ENCODE measurements at regions not wholly inside any gene's neighbourhood (a gene's known extent, or its start where the extent isn't known, plus 50 kb on each side); places are given as distances from the start of the nearest gene placed in this dataset.
"Not testable (repeated sequence)": the region's sequence is repeated elsewhere in the genome, so short reads cannot be mapped to it uniquely, and the experiment has no call there.

DNA sequence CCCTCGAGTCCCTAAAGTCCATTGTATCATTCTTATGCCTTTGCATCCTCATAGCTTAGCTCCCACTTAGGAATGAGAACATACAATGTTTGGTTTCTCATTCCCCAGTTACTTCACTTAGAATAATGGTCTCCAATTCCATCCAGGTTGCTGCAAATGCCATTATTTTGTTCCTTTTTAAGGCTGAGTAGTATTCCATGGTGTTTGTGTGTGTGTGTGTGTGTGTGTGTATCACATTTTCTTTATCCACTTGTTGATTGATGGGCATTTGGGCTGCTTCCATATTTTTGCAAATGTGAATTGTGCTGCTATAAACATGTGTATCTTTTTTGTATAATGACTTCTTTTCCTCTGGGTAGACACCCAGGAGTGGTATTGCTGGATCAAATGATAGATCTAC lies 59.5 kb upstream of the PITX1 start:
- H3K27ac Mint-ChIP-seq; H3K36me3 Mint-ChIP-seq (ENCODE audit: insufficient read depth); H3K4me3 Mint-ChIP-seq; H3K9me3 Mint-ChIP-seq; DNase-seq; ATAC-seq (replicated peaks); H3K4me1 Mint-ChIP-seq (ENCODE audit: low read depth in 2 of 2): not testable (repeated sequence)
- peaks cover 24 to 57% of the 10 kb centered on the region in 2 donors for H3K27me3 Mint-ChIP-seq

GRCh38 chr5:135092476-135092875 lies 58.4 kb upstream of the PITX1 start:
- Mint-ChIP-seq H3K27ac (no peak overlapping the region), H3K9me3 (no peaks in the 10 kb centered on the region), H3K4me1 (ENCODE audit: low read depth in 2 of 2) (no peaks in the 10 kb centered on the region), H3K4me3 (no peak overlapping the region), H3K36me3 (ENCODE audit: insufficient read depth) (no peaks in the 10 kb centered on the region), H3K27me3 (peaks cover 24 to 67% of the 10 kb centered on the region in 2 donors)
- ATAC-seq (replicated peaks) (no peak), DNase-seq (no peak)

GRCh38 chr5:135091286-135091685 lies 57.3 kb upstream of the PITX1 start:
- DNase-seq (no peak), ATAC-seq (replicated peaks) (no peak)
- Mint-ChIP-seq H3K9me3 (no peaks in the 10 kb centered on the region), H3K36me3 (ENCODE audit: insufficient read depth) (no peaks in the 10 kb centered on the region), H3K4me1 (ENCODE audit: low read depth in 2 of 2) (no peaks in the 10 kb centered on the region), H3K27me3 (peaks cover 34 to 67% of the 10 kb centered on the region in 2 donors), H3K4me3 (no peak overlapping the region), H3K27ac (no peak overlapping the region)

DNA sequence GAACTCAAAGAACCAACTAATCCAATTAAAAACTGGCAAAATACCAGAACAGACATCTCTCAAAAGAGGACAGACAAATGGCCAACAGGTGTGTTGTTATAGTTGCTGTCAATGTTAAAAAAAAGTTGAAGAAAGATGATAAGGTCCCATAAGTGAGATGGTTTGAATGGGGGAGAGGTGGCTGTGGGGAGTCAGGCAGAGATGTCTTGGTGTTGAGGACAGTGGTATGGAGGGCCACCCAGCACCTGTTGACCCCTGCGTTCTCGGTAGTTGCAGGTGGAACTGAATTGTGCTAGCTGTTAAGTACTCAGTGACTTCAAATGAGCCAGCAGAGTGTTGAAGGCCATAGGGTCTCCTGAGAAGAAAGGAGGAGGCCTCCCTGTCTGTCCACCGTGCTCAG lies 55.9 kb upstream of the PITX1 start:
- no peaks in the 10 kb centered on the region for H3K4me1 Mint-ChIP-seq (ENCODE audit: low read depth in 2 of 2)
- H3K4me3 Mint-ChIP-seq = no peak overlapping the region
- H3K27me3 Mint-ChIP-seq = peaks cover 29 to 61% of the 10 kb centered on the region in 2 donors
- H3K36me3 Mint-ChIP-seq (ENCODE audit: insufficient read depth) = no peaks in the 10 kb centered on the region
- no peak overlapping the region for H3K27ac Mint-ChIP-seq
- no peak for ATAC-seq (replicated peaks)
- H3K9me3 Mint-ChIP-seq = no peaks in the 10 kb centered on the region
- DNase-seq = no peak

- Mint-ChIP-seq H3K4me3 (no peak overlapping the region), H3K36me3 (ENCODE audit: insufficient read depth) (no peaks in the 10 kb centered on the region)
These were observed 54.9 kb upstream of the PITX1 start for GRCh38 chr5:135088911-135089310.

DNA sequence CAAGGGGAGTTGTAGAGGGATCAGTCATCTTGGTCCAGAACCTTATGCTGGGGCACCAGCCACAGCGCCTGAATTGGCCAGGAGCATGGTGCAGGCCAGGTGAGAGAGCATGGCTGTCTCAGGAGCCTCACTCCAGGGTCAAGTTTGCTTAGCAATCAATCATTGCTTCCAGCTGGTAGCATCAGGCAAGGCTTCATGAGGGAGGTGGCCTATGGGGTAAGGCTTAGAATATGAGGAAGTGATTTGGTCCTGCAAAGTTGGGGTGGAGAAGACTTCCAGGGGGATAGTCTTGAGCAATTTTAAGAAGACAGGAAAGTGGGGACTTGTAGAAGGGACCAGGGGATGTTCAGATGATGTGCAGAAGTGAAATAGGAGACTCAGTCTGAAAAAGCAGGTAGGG lies 53.9 kb upstream of the PITX1 start:
- no peak overlapping the region for H3K4me3 Mint-ChIP-seq
- no peak overlapping the region for H3K27ac Mint-ChIP-seq
- DNase-seq (no peak), ATAC-seq (replicated peaks) (no peak)
- no peaks in the 10 kb centered on the region for H3K9me3 Mint-ChIP-seq
- H3K27me3 Mint-ChIP-seq = peaks cover 27 to 55% of the 10 kb centered on the region in 2 donors
- no peaks in the 10 kb centered on the region for H3K36me3 Mint-ChIP-seq (ENCODE audit: insufficient read depth)
- H3K4me1 Mint-ChIP-seq (ENCODE audit: low read depth in 2 of 2) = no peaks in the 10 kb centered on the region

More at GRCh38 chr5:135088911-135089310, 54.9 kb upstream of the PITX1 start:
- Mint-ChIP-seq H3K4me1 (ENCODE audit: low read depth in 2 of 2) (no peaks in the 10 kb centered on the region), H3K27me3 (peaks cover 27 to 60% of the 10 kb centered on the region in 2 donors), H3K9me3 (no peaks in the 10 kb centered on the region), H3K27ac (no peak overlapping the region)
- no peak for ATAC-seq (replicated peaks)
- no peak for DNase-seq

DNA sequence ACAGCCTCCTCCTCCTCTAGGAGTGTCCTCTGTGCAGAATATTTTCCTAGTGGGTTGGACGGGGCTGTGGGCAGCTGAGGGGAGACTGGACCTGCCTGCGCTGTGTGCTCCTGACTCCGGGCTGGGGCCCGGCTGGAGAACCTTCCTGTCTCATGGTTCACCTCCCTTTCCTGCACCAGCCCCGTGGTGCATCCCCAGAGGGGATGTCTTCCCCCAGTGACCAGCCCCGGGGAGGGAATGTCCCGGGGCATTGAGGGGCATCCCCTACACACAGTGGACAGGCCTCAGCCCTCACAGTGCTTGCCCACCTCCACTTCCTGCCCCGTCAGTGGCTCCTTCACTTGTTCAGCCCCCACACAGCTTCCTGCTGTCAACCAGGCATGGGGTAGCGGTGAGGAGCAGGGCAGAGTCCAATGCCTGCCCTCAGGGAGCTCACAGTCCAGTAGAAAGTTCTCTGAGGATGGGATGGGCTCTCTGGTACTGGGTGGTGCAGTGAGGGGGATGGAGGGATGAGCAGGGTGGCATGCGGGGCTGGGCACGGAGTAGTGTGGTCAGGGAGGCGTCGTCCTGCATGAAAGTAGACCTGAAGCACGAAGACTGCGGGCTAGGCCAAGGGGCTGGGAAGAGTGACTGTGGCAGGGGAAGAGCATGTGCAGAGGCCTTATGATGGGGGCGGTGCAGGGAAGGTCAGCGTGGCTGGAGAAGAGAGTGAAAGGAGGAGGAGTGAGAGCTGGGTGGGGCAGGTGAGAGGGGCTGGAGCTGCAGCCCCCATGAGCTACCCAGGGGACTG lies 52.1 kb upstream of the PITX1 start:
- no peak for ATAC-seq (replicated peaks)

DNA sequence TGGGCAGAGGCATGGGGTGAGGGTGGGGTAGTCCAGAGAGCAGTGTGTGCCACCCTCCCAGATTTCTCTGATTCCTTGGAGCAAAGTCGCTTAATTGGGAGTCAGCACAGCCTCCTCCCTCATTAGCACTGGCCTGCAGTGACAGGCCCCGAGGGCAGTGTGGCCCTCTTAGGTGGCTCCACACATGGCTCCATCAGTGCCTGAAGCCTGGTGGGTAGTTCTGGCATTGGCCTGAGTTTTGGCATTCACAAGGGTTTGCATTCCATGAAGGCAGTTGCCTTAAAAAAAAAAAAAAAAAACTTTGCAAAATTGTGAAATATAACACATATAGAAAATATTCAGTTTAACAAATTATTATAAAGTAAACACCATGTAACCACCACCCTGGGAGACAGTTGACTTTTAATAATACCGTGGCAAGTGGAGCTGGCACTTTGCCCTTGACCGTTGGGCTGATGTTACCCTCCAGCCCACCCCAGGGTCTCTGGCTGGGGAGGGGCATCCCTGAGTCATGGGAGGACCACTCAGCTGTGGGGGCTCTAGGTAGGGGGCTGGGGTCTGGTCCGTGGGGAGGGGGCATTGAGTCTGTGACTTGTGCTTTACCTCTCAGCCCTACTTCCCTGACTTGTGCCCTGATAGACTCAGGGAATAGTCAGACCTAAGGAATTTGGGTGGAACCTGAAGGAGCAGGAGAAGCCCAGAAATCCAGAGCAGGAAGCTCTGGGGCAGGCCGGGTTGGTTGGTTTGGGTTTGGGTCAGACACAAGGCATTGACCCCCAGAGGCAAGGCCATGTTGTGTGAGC lies 51.3 kb upstream of the PITX1 start:
- H3K9me3 Mint-ChIP-seq = no peaks in the 10 kb centered on the region
- no peaks in the 10 kb centered on the region for H3K4me1 Mint-ChIP-seq (ENCODE audit: low read depth in 2 of 2)
- peaks cover 37 to 69% of the 10 kb centered on the region in 2 donors for H3K27me3 Mint-ChIP-seq
- H3K36me3 Mint-ChIP-seq (ENCODE audit: insufficient read depth) = no peaks in the 10 kb centered on the region
- ATAC-seq (replicated peaks) (no peak), DNase-seq (no peak)
- H3K4me3 Mint-ChIP-seq = no peak overlapping the region
- no peak overlapping the region for H3K27ac Mint-ChIP-seq

More for the DNA sequence above, 52.1 kb upstream of the PITX1 start:
- H3K27ac Mint-ChIP-seq = no peak overlapping the region
- H3K4me1 Mint-ChIP-seq (ENCODE audit: low read depth in 2 of 2) = no peaks in the 10 kb centered on the region
- no peak for DNase-seq
- no peak overlapping the region for H3K4me3 Mint-ChIP-seq
- peaks cover 34 to 61% of the 10 kb centered on the region in 2 donors for H3K27me3 Mint-ChIP-seq
- no peaks in the 10 kb centered on the region for H3K36me3 Mint-ChIP-seq (ENCODE audit: insufficient read depth)
- H3K9me3 Mint-ChIP-seq = no peaks in the 10 kb centered on the region

Measured in effector memory CD8-positive, alpha-beta T cell (primary cell).